GM12875 (cell line): ENCODE measurements at regions not wholly inside any gene's neighbourhood (a gene's known extent, or its start where the extent isn't known, plus 50 kb on each side); places are given as distances from the start of the nearest gene placed in this dataset.

Experiments
- H3K4me3 ChIP-seq: one replicate; pipeline ENCODE4 v1.5.1; 2011; ENCODE audit warnings: low read depth, low read length, control low read depth
- TF ChIP-seq, protein P1 (sequence below): IDR thresholded peaks from 2 replicates; pipeline ENCODE4 v1.5.1; 2011; ENCODE audit warnings: low read depth, mild to moderate bottlenecking, control low read depth, inconsistent platforms, low read length, moderate library complexity, borderline replicate concordance; ENCODE audit not compliant: insufficient read depth

DNA sequence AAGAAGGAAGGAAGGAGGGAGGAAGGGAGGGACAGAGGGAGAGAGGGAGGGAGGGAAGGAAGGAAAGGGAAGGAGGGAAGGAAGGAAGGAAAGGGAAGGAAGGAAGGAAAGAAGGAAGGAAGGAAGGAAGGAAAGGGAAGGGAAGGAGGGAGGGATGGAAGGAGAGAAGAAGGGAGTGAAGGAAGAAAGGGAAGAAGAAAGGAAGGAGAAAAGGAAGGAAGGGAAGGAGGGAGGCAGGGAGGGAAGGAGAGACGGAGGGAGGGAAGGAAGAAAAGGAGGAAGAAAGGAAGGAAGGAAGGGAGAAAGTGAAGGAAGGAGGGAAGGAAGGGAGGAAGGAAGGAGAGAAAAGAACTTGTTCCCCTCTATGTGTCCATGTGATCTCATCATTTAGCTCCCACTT lies 465.0 kb downstream of the KCTD8 start:
- TF ChIP-seq, protein P1, sequence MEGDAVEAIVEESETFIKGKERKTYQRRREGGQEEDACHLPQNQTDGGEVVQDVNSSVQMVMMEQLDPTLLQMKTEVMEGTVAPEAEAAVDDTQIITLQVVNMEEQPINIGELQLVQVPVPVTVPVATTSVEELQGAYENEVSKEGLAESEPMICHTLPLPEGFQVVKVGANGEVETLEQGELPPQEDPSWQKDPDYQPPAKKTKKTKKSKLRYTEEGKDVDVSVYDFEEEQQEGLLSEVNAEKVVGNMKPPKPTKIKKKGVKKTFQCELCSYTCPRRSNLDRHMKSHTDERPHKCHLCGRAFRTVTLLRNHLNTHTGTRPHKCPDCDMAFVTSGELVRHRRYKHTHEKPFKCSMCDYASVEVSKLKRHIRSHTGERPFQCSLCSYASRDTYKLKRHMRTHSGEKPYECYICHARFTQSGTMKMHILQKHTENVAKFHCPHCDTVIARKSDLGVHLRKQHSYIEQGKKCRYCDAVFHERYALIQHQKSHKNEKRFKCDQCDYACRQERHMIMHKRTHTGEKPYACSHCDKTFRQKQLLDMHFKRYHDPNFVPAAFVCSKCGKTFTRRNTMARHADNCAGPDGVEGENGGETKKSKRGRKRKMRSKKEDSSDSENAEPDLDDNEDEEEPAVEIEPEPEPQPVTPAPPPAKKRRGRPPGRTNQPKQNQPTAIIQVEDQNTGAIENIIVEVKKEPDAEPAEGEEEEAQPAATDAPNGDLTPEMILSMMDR, result no peak
- H3K4me3 ChIP-seq, result no peak overlapping the region

DNA sequence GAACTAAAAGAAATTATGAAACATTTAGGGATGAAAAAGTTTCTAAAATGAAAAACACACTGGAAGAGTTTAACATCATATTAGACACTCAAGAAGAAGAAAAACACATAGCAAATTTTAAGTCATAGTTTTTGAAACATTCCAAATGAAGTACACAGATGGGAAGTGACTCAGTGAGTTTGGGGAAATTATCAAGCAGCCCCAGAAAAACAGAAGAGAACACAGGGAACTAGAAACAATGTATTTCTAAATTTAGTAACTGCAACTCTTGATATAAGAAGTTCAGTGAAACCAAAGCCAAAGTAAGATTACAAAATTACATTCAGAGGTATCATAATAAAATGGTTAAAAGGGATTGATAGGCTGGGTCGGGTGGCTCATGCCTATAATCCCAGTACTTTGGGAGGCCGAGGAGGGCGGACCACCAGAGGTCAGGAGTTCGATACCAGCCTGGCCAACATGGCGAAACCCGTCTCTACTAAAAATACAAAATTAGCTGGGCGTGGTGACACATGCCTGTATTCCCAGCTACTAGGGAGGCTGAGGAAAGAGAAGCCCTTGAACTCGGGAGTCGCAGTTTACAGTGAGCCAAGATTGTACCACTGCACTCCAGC lies 461.2 kb downstream of the KCTD8 start:
- no peak overlapping the region for H3K4me3 ChIP-seq
- TF ChIP-seq, protein P1, result no peak

DNA sequence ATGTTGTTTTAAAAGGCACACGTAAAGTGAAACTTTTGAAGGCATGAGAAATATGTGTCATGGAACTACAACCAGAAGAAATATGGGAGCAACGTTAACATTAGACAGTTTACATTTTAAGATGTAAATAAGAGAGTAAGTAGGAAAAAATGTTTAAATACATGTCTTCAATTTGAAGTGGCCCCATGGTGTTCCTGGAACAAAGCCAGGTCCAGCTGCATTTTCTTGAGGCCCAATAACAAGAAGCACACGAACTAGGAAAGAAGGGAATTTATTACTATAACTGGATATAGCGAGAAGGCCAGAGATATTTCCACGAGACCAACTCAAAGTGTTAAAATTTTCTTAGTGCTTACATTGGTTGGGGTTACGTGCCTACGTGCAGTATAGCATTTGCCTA lies 458.1 kb downstream of the KCTD8 start:
- TF ChIP-seq, protein P1, result no peak
- H3K4me3 ChIP-seq, result no peak overlapping the region

DNA sequence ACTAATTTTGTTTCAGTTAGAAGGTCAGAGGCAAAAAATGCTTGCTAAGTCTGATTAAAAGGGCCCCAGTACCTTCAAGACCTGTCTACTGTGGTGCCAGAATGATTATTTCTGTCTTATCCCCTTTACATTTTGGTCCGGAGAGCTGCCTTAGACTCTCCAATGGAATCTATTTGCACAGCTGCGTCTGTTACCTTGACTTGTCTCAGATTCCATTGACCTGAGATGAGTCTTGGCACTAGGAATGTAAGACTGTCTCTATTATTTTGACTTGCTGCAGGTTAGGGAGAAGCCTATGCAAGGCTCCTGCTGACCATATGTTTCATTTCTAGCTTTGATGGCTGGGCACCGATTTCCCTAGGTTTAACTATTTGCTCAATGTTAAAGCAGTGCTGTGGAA lies 457.6 kb downstream of the KCTD8 start:
- TF ChIP-seq, protein P1, result no peak
- H3K4me3 ChIP-seq, result no peak overlapping the region

DNA sequence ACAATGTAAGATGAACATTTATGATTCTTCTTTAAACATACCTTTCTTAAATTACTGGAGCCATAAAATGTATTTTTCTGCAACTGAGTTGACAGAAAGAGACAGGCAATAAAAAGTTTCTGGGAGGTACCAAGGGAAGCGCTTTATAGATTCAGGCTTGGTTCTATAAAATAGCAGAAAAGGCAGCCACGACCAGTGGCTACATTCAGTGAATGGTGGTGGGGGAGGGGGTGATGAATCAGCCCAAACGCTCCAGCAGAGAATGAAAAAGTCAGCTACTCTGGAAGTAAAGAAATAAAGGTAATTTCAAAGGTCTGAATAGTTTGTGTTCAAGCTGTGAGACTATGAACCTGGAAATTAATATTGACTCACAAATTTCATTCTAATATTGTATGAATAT lies 456.1 kb downstream of the KCTD8 start:
- TF ChIP-seq, protein P1, result no peak
- H3K4me3 ChIP-seq, result no peak overlapping the region

DNA sequence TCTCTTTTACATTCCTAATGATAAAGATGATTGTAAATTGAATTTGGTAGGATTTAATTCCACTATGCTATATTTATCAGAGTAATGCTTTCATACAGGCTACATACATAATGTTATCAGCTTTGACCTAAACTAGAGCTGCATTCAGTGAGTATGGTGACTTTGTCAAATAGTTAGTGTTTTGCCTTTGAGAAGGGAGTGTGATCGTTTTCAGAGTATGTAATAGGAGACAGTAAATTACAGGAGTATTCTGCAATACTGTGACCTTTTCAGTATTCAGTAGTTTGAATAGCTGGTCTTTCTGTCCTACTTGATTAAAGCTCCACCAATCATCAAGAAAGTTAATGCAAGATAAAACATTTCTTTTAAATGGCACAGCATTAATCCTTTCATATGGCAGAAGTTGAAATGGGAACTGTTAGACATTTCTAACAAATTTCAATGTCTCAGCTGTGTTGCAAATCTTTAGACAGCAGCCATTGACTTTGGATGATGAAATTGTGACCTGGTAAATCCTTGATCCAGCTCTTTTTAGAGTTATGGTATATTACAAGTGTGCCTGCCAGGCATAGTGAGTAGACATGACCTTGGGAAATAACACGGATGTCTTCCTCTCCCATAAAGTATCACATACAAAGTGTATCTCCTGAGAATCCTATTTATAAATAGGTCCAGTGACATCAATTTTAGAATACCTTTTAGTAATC lies 455.3 kb downstream of the KCTD8 start:
- no peak overlapping the region for H3K4me3 ChIP-seq
- TF ChIP-seq, protein P1, result no peak

DNA sequence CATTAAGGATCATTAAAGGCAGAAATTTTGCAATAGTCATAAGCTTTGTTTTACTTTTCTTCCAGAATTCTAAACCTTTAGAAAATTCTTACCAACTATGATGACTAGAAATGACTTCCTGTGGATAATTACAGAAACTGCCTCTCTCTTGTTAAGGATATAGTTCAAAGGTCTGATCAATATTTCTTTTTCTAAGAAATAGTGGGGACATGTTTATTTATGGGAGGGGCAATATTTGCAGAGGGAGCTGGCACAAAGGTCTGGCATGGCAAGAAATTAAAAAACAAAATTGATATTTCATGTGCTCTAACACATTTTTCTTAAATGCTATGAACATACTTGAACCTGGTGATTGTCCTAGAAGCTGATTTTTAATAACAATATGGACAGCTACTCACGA lies 448.9 kb downstream of the KCTD8 start:
- TF ChIP-seq, protein P1, result no peak
- H3K4me3 ChIP-seq, result no peak overlapping the region
